Liver (tissue), 8 donors: ENCODE measurements at regions not wholly inside any gene's neighbourhood (a gene's known extent, or its start where the extent isn't known, plus 50 kb on each side); places are given as distances from the start of the nearest gene placed in this dataset.

Experiments
- DNase-seq: peaks from one replicate; pipeline ENCODE4 v3.0.0-alpha.2; 2017; ENCODE audit warnings: low spot score
- H3K27ac ChIP-seq, 2 donors: one replicate each; pipeline ENCODE4 v1.7.0; 2013; ENCODE audit warnings: inconsistent platforms in 2 of 2, low read length in 2 of 2, control low read depth in 1 of 2, low read depth in 1 of 2, mild to moderate bottlenecking in 1 of 2
- H3K27me3 ChIP-seq, 4 donors: one replicate each; pipeline versions ENCODE4 v1.6.1 to v1.7.0; 2013; ENCODE audit warnings: low read length in 3 of 4, inconsistent platforms in 1 of 4, mild to moderate bottlenecking in 1 of 4, moderate library complexity in 1 of 4; ENCODE audit not compliant: control insufficient read depth in 4 of 4, insufficient read depth in 4 of 4
- H3K36me3 ChIP-seq, 4 donors: one replicate each; pipeline versions ENCODE4 v1.6.1 to v1.7.0; 2013; ENCODE audit warnings: low read length in 3 of 4, mild to moderate bottlenecking in 3 of 4, low read depth in 1 of 4, moderate library complexity in 1 of 4; ENCODE audit not compliant: control insufficient read depth in 4 of 4, insufficient read depth in 3 of 4
- H3K4me1 ChIP-seq, 4 donors: one replicate each; pipeline versions ENCODE4 v1.6.1 to v1.7.0; 2013; ENCODE audit warnings: low read length in 3 of 4, mild to moderate bottlenecking in 3 of 4, moderate library complexity in 1 of 4; ENCODE audit not compliant: control insufficient read depth in 4 of 4, insufficient read depth in 4 of 4
- H3K4me3 ChIP-seq, 3 donors: one replicate each; pipeline versions ENCODE4 v1.6.1 to v1.7.0; 2013; ENCODE audit warnings: low read length in 3 of 3, control low read depth in 1 of 3, low read depth in 1 of 3, mild to moderate bottlenecking in 1 of 3
- H3K9ac ChIP-seq, 2 donors: one replicate each; pipeline ENCODE4 v1.7.0; 2013; ENCODE audit warnings: low read length in 2 of 2, mild to moderate bottlenecking in 2 of 2, moderate library complexity in 2 of 2, control low read depth in 1 of 2, low read depth in 1 of 2
- H3K9me3 ChIP-seq, 4 donors: one replicate each; pipeline versions ENCODE4 v1.6.1 to v1.7.0; 2013; ENCODE audit warnings: low read length in 3 of 4; ENCODE audit not compliant: control insufficient read depth in 4 of 4
- ATF3 ChIP-seq: IDR thresholded peaks from 2 replicates; pipeline ENCODE4 v1.6.1; 2016; ENCODE audit warnings: antibody characterized with exemption
- CTCF ChIP-seq: fragments of 150-350 bp; IDR thresholded peaks from 2 replicates; pipeline ENCODE4 v1.5.1; 2017; ENCODE audit warnings: improper control_type of control experiment, low read depth, low read length; ENCODE audit not compliant: missing input control
- EGR1 ChIP-seq, 2 donors: IDR thresholded peaks; 2 replicates each; pipeline ENCODE4 v1.6.1; 2016 to 2018; ENCODE audit warnings: antibody characterized with exemption in 2 of 2, low read depth in 2 of 2
- FOXA1 ChIP-seq: IDR thresholded peaks from 2 replicates; pipeline ENCODE4 v1.6.1; 2016; ENCODE audit warnings: antibody characterized with exemption
- HNF4G ChIP-seq: IDR thresholded peaks from 2 replicates; pipeline ENCODE4 v1.6.1; 2016; ENCODE audit warnings: antibody characterized with exemption
- MAX ChIP-seq: IDR thresholded peaks from 2 replicates; pipeline ENCODE4 v1.6.1; 2016; ENCODE audit warnings: antibody characterized with exemption
- REST ChIP-seq: IDR thresholded peaks from 2 replicates; pipeline ENCODE4 v1.6.1; 2016; ENCODE audit warnings: antibody characterized with exemption, mild to moderate bottlenecking
- SP1 ChIP-seq: IDR thresholded peaks from 2 replicates; pipeline ENCODE4 v1.6.1; 2018; ENCODE audit warnings: antibody characterized with exemption, mild to moderate bottlenecking
- TAF1 ChIP-seq: conservative IDR thresholded peaks from 2 replicates; pipeline ENCODE4 v1.6.1; 2016; ENCODE audit warnings: antibody characterized with exemption, mild to moderate bottlenecking
- WGBS: extraction: QIAGEN DNeasy Blood & Tissue Kit; methylation state at CpG from one replicate; pipeline ENCODE4 v1.1.7; 2013; 5-methylcytosine and 5-hydroxymethylcytosine counted together
- donor health status: healthy.
- donor health status: healthy.
- donor health status: healthy.
- donor health status: healthy.
- donor health status: healthy.

GRCh38 chr16:65832679-65833078 lies 533.8 kb upstream of the CDH5 start:
- TF ChIP-seq REST (no peak), MAX (no peak), SP1 (no peak), EGR1 (IDR thresholded peaks at IDR 0.05; ENCODE audit: low read depth in 2 of 2) (no peak), TAF1 (no peak), ATF3 (no peak)
- Histone ChIP-seq H3K4me3 (no peak overlapping the region), H3K9ac (no peak overlapping the region), H3K4me1 (no peaks in the 10 kb centered on the region), H3K36me3 (no peaks in the 10 kb centered on the region), H3K9me3 (no peaks in the 10 kb centered on the region), H3K27me3 (no peaks in the 10 kb centered on the region), H3K27ac (no peak overlapping the region)
- WGBS, result 83% methylated on average over 1 of the region's 1 CpG
- DNase-seq, result no peak

- H3K4me1 ChIP-seq, result no peaks in the 10 kb centered on the region
- H3K4me3 ChIP-seq, result no peak overlapping the region
- no peaks in the 10 kb centered on the region for H3K27me3 ChIP-seq
- 93% methylated on average over 4 of the region's 4 CpGs for WGBS
- no peak for TF ChIP-seq CTCF
- no peak for TF ChIP-seq FOXA1
- TF ChIP-seq EGR1 (IDR thresholded peaks at IDR 0.05; ENCODE audit: low read depth in 2 of 2), result no peak
- no peak for TF ChIP-seq HNF4G
- no peak for TF ChIP-seq REST
- TF ChIP-seq SP1, result no peak
- H3K9me3 ChIP-seq, result no peaks in the 10 kb centered on the region
- no peak for DNase-seq
- H3K36me3 ChIP-seq, result no peaks in the 10 kb centered on the region
- no peak overlapping the region for H3K27ac ChIP-seq
- no peak overlapping the region for H3K9ac ChIP-seq
Observed at GRCh38 chr16:65831903-65832666, 534.4 kb upstream of the CDH5 start.
